ENCODE measurements at regions not wholly inside any gene's neighbourhood (a gene's known extent, or its start where the extent isn't known, plus 50 kb on each side); places are given as distances from the start of the nearest gene placed in this dataset.

- TF ChIP-seq POLR2A (IDR thresholded peaks at IDR 0.05) (no peak), CTCF (IDR thresholded peaks at IDR 0.05) (no peak), POLR2AphosphoS5 (IDR thresholded peaks at IDR 0.05) (no peak)
Observed at GRCh38 chr3:166422556-166422955, 585.3 kb upstream of the BCHE start.

Data from prostate gland (tissue), 2 donors.